HK-2 (cell line): ENCODE measurements at regions not wholly inside any gene's neighbourhood (a gene's known extent, or its start where the extent isn't known, plus 50 kb on each side); places are given as distances from the start of the nearest gene placed in this dataset.
"Not testable (repeated sequence)": the region's sequence is repeated elsewhere in the genome, so short reads cannot be mapped to it uniquely, and the experiment has no call there.

ENCODE experiments used
- DNase-seq: peaks from one replicate; pipeline ENCODE4 v3.0.0-alpha.2; 2018; ENCODE audit not compliant: unreplicated experiment

DNA sequence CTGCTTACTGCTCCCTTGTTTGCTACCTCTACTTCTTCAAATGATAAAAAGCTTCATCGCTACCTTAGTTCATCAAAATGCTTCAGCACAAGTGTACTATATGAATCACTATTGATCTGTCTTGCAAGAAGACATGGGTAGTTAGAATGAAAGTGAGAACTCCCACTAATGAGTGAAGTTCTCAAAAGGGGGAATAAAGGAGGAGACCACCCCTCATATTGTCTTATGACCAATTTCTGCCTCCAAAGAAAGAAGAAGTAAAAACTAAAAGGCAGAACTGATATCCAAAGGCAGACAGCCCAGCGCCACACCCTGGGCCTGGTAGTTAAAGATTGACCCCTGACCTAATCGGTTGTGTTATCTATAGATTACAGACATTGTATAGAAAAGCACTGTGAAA lies 63.4 kb upstream of the RAP1B start:
- DNase-seq, result not testable (repeated sequence)

DNA sequence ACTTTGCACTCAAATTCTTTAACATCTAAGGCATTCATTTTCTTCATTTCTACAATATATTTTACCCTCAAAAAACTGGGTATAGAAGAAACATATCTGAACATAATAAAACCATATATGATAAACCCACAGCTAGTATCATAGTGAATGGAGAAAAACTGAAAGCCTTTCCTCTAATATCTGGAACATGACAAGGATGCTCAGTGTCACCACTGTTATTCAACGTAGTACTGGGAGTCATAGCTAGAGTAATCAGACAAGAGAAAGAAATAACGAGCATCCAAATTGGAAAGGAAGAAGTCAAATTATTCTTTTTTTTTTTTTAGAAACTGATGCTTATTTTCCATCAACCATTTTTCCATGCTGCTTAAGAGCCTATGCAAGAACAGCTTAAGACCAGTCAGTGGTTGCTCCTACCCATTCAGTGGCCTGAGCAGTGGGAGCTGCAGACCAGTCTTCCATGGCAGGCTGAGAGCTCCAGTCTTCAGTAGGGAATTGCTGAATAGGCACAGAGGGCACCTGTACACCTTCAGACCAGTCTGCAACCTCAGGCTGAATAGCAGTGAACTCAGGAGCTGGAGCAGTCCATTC lies 58.0 kb upstream of the RAP1B start:
- DNase-seq, result not testable (repeated sequence)

DNA sequence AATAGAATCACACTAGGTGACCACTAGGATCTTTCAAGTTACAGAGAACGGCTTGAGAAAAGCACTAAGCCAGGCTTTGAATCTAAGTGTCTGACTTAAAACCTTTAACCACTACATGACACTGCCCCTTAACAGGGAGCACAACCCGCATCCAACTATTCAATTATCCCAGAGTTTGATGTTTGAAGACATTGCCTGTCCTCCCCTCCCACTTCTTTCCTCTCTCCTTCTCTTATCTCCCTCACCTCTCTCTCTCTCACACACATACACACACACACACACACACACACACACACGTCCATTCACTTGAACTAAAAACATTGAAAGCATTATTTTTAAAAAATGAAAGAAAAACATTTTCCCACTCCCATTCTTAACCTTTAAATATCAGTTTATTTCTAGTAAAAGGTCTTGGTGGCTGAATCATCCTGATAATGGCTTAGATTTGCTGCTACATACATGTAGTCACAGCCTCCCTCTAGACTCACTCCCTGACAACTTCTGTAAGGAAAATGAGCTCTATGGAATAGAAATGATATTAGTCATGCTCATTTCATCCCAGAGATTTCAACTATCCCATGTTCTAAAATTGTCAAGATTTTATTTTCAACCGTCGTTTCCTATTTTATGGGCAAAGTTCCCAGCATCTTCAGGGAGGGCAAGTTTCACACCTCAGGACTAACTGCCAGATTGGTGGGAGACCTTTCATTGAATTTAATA lies 53.5 kb upstream of the RAP1B start:
- no peak for DNase-seq

DNA sequence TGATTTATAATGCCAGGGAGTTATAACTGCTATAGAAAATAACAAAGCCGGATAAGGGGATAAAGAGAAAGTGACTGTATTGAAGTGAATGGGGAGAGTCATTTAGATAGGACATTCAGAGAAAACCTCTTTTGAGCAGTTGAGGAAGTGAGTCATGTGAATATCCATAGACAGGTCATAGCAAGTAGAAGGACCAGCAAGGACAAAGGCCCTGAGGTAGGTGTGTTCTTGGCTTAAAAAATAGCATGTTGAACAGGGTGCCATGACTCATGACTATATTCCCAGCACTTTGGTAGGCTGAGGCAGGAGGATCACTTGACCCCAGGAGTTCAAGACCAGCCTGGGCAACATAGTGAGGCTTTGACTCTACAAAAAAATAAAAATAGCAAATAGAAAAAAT lies 51.5 kb upstream of the RAP1B start:
- DNase-seq, result no peak

GRCh38 chr12:68559984-68560850 lies 50.5 kb upstream of the RAP1B start:
- no peak for DNase-seq

DNA sequence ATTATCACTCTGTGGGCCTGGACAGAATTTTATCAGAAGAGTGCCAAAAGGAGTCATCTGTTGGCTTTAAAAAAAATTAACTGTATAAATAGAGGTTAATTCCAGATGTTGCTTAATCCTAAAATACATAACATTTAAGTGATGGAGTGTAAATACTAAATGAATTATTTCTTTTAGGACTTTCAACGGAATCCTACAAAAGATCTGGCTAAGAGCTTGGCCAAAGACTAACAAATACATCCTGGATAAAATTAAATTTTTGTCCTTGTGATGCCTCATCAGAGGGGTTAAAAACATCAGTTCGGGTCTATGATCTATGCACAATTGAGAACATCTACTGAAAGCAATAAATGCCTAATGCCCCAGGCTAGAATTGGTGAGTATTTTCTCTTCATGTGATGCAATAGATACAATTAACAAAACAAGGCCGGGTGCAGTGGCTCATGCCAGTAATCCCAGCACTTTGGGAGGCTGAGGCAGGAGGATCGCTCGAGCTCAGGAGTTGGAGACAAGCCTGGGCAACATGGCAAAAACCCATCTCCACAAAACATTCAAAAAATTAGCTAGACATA lies 49.8 kb upstream of the RAP1B start:
- DNase-seq, result no peak
